ENCODE measurements at regions not wholly inside any gene's neighbourhood (a gene's known extent, or its start where the extent isn't known, plus 50 kb on each side); places are given as distances from the start of the nearest gene placed in this dataset.

- 31 to 72% methylated on average over 2 of the region's 2 CpGs for WGBS, 2 donors
- intact Hi-C loops (cut with DNase I): no loop called here
- no peaks in the 10 kb centered on the region for H3K4me1 ChIP-seq
- no peak overlapping the region for H3K4me3 ChIP-seq
- TF ChIP-seq CTCF (IDR thresholded peaks at IDR 0.05): no peak
- no peak for TF ChIP-seq POLR2A (IDR thresholded peaks at IDR 0.05)
- H3K27ac ChIP-seq: no peak overlapping the region
- H3K9me3 ChIP-seq: no peaks in the 10 kb centered on the region
- no peak for DNase-seq
- H3K27me3 ChIP-seq: no peaks in the 10 kb centered on the region
- H3K36me3 ChIP-seq: no peaks in the 10 kb centered on the region
Observed at GRCh38 chr4:156252358-156252921, 298.8 kb upstream of the CTSO start.

GRCh38 chr4:156251373-156252065, 297.9 kb upstream of the CTSO start:
- H3K4me3 ChIP-seq: no peak overlapping the region
- H3K27me3 ChIP-seq: no peaks in the 10 kb centered on the region
- no peaks in the 10 kb centered on the region for H3K36me3 ChIP-seq
- no peaks in the 10 kb centered on the region for H3K4me1 ChIP-seq
- no peak overlapping the region for H3K27ac ChIP-seq
- DNase-seq: no peak
- intact Hi-C loops (cut with DNase I): no loop called here
- H3K9me3 ChIP-seq: no peaks in the 10 kb centered on the region
- TF ChIP-seq CTCF (IDR thresholded peaks at IDR 0.05) (no peak), POLR2A (IDR thresholded peaks at IDR 0.05) (no peak)
- 81 to 89% methylated on average over 3 of the region's 3 CpGs for WGBS, 2 donors

- WGBS, 2 donors: 47 to 72% methylated on average over 3 of the region's 3 CpGs
- no peaks in the 10 kb centered on the region for H3K9me3 ChIP-seq
- H3K36me3 ChIP-seq: no peaks in the 10 kb centered on the region
- DNase-seq: no peak
- no peaks in the 10 kb centered on the region for H3K27me3 ChIP-seq
- intact Hi-C loops (cut with DNase I): no loop called here
- TF ChIP-seq CTCF (IDR thresholded peaks at IDR 0.05) (no peak), POLR2A (IDR thresholded peaks at IDR 0.05) (no peak)
- H3K4me1 ChIP-seq: no peaks in the 10 kb centered on the region
- no peak overlapping the region for H3K27ac ChIP-seq
- no peak overlapping the region for H3K4me3 ChIP-seq
Observed at GRCh38 chr4:156248917-156249316, 295.3 kb upstream of the CTSO start.

- no peak for DNase-seq
- Histone ChIP-seq H3K4me3 (no peak overlapping the region), H3K9me3 (no peaks in the 10 kb centered on the region), H3K36me3 (no peaks in the 10 kb centered on the region), H3K27me3 (no peaks in the 10 kb centered on the region), H3K4me1 (no peaks in the 10 kb centered on the region), H3K27ac (no peak overlapping the region)
- TF ChIP-seq CTCF (IDR thresholded peaks at IDR 0.05) (no peak), POLR2A (IDR thresholded peaks at IDR 0.05) (no peak)
- 34 to 35% methylated on average over 2 of the region's 2 CpGs for WGBS, 2 donors
- intact Hi-C loops (cut with DNase I): no loop called here
Observed at GRCh38 chr4:156247470-156247869, 293.8 kb upstream of the CTSO start.

GRCh38 chr4:156243015-156243414, 289.3 kb upstream of the CTSO start:
- H3K9me3 ChIP-seq: no peaks in the 10 kb centered on the region
- intact Hi-C loops (cut with DNase I): no loop called here
- no peaks in the 10 kb centered on the region for H3K27me3 ChIP-seq
- no peak for DNase-seq
- TF ChIP-seq CTCF (IDR thresholded peaks at IDR 0.05): no peak
- no peak for TF ChIP-seq POLR2A (IDR thresholded peaks at IDR 0.05)
- H3K4me1 ChIP-seq: no peaks in the 10 kb centered on the region
- no peak overlapping the region for H3K27ac ChIP-seq
- H3K4me3 ChIP-seq: no peak overlapping the region
- WGBS, 2 donors: 83 to 89% methylated on average over 4 of the region's 4 CpGs
- H3K36me3 ChIP-seq: no peaks in the 10 kb centered on the region

Data from esophagus squamous epithelium (tissue), 5 donors.